Cardiac muscle cell (in vitro differentiated cells and primary cell): ENCODE measurements at regions not wholly inside any gene's neighbourhood (a gene's known extent, or its start where the extent isn't known, plus 50 kb on each side); places are given as distances from the start of the nearest gene placed in this dataset.

Experiments
- DNase-seq, 2 donors: peaks; one replicate each; pipeline versions ENCODE4 v3.0.0 to v3.0.0-alpha.2; 2010 to 2017; ENCODE audit warnings: low read depth in 1 of 2, low spot score in 1 of 2
- H3K27ac ChIP-seq: fragments of 200-600 bp; sonication (generic); 2 replicates; pipeline ENCODE4 v1.5.1; 2016
- H3K27me3 ChIP-seq: fragments of 200-600 bp; sonication (generic); 2 replicates; pipeline ENCODE4 v1.6.0; 2016; ENCODE audit warnings: control low read depth
- H3K36me3 ChIP-seq: fragments of 200-600 bp; sonication (generic); 2 replicates; pipeline ENCODE4 v1.5.1; 2016; ENCODE audit warnings: control low read depth
- H3K4me1 ChIP-seq: fragments of 200-600 bp; sonication (generic); 2 replicates; pipeline ENCODE4 v1.8.1; 2017; ENCODE audit warnings: low read depth, mild to moderate bottlenecking, mixed run types
- H3K4me3 ChIP-seq: fragments of 200-600 bp; sonication (generic); 2 replicates; pipeline ENCODE4 v1.5.1; 2016; ENCODE audit warnings: mild to moderate bottlenecking
- H3K9me3 ChIP-seq: fragments of 200-600 bp; sonication (generic); 2 replicates; pipeline ENCODE4 v1.5.1; 2017; ENCODE audit warnings: low read depth, mild to moderate bottlenecking, control low read depth
- TF ChIP-seq, protein P1 (sequence below): IDR thresholded peaks from 2 replicates; pipeline ENCODE4 v1.5.1; 2012; ENCODE audit warnings: low read depth, mild to moderate bottlenecking, low read length

DNA sequence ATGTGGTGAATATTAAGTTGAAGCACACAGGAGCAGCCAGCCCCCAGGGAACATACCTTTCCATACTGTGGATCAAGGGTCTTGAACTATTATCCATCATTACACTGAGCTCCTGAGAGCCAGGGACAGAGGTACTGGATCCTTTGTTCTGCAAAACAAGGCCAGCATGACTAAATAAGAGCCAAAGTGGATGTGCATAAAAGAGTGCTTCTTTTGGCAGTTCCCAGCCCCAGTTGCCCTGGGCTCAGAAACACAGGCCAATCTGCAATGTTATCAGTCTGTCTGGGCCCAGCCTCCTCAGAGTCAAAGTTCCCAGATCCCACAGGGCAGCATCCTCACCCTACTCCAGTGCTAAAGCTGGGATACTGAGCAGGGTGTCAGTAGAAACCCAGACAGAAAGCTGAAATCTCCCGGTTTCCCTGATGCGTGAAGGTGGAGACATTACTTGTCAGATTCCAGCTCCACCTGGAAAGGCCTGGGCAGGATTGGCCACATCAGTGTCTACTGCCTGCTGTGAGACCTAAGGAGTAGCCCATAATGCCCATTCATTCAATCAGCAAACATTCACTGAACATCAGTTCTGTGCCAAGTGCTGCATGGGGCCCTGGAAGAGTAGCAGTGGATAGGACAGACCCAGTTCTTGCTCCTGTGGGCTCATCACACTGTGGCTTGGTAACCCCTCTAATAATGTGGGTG lies 342.7 kb downstream of the CXCL12 start:
- no peak for DNase-seq
- Histone ChIP-seq H3K36me3 (no peaks in the 10 kb centered on the region), H3K4me3 (no peak overlapping the region), H3K4me1 (no peaks in the 10 kb centered on the region), H3K27ac (no peak overlapping the region), H3K27me3 (no peaks in the 10 kb centered on the region), H3K9me3 (no peaks in the 10 kb centered on the region)
- TF ChIP-seq, protein P1, sequence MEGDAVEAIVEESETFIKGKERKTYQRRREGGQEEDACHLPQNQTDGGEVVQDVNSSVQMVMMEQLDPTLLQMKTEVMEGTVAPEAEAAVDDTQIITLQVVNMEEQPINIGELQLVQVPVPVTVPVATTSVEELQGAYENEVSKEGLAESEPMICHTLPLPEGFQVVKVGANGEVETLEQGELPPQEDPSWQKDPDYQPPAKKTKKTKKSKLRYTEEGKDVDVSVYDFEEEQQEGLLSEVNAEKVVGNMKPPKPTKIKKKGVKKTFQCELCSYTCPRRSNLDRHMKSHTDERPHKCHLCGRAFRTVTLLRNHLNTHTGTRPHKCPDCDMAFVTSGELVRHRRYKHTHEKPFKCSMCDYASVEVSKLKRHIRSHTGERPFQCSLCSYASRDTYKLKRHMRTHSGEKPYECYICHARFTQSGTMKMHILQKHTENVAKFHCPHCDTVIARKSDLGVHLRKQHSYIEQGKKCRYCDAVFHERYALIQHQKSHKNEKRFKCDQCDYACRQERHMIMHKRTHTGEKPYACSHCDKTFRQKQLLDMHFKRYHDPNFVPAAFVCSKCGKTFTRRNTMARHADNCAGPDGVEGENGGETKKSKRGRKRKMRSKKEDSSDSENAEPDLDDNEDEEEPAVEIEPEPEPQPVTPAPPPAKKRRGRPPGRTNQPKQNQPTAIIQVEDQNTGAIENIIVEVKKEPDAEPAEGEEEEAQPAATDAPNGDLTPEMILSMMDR = no peak

DNA sequence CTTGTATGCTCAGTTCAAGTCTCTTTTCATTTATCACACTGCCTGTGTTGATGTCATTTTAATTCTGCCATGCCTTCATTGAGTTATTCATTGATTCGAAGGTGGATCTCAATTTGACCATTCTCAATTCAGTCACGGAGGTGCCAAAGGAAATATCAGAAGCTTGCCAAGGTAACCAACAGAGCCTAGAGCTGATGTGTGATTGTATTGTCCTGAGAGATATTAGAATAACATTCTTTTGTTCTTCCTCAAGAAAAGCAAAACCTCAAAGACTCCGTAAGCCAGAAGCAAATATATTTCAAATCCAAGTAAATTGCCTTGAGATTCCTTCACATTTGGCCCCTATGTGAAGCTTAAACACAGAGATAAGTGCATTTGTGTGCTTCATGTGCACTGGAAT lies 345.3 kb downstream of the CXCL12 start:
- DNase-seq = peak in 1 of 2 donors; percentile 35
- no peaks in the 10 kb centered on the region for H3K9me3 ChIP-seq
- no peak overlapping the region for H3K4me3 ChIP-seq
- H3K27me3 ChIP-seq = no peaks in the 10 kb centered on the region
- TF ChIP-seq, protein P1 = no peak
- H3K27ac ChIP-seq = no peak overlapping the region
- H3K36me3 ChIP-seq = no peaks in the 10 kb centered on the region
- no peaks in the 10 kb centered on the region for H3K4me1 ChIP-seq

DNA sequence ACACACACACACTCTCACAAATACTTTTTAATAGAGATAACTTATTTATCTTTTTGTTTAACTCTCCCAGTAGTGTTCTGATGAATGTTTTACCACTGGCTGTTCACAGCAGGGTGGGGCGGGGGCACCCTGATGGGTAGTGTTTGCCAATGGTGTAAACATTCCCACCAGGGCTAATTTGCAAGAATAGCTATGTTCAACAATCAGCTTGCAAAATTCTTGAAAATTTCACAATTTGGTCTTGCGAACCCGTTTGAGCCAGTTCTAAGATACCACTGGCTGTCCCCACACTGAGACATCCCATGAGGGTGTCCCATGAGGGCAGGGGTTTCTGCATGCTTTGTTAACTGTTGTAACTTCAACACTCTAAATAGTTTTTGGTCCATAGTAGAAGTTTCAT lies 348.5 kb downstream of the CXCL12 start:
- TF ChIP-seq, protein P1 = no peak
- Histone ChIP-seq H3K9me3 (no peaks in the 10 kb centered on the region), H3K4me3 (no peak overlapping the region), H3K27ac (no peak overlapping the region), H3K27me3 (no peaks in the 10 kb centered on the region), H3K4me1 (no peaks in the 10 kb centered on the region), H3K36me3 (no peaks in the 10 kb centered on the region)
- DNase-seq = no peak

DNA sequence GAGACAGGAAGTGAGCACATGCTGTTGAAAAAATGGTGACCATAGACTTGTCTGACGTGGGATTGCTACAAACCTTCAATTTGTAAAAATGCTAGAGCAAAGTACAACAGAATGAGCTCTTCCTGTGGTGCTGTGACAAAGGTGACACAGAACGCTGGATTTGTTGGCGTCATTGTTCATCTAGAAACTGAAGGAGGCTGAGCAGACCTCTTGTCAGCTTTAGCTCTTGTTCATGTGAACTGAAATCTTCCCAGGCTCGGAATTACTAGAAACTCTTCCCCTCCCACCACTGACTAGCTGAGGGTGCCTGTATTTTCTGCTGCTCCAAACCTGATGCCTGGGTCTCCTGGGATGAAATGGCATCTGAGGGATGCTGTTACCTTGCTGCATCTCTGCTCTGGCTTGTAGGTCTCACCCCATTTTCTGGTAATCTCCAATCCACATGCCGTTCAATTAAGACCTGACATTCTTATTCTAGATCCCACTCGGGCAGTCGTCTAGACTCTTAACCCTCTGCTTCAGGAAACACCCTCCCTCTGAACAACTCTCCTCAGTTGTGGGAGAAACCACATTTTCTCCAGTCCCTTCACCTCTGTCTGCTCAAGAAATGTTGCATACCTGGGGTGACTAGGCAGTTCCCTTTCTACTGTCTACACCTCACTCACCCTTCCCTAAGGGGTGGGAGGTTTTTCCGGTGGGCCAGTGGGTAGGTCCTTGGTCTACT lies 349.3 kb downstream of the CXCL12 start:
- H3K36me3 ChIP-seq = no peaks in the 10 kb centered on the region
- no peak for DNase-seq
- no peaks in the 10 kb centered on the region for H3K4me1 ChIP-seq
- H3K27ac ChIP-seq = no peak overlapping the region
- TF ChIP-seq, protein P1 = no peak
- H3K4me3 ChIP-seq = no peak overlapping the region
- H3K27me3 ChIP-seq = no peaks in the 10 kb centered on the region
- H3K9me3 ChIP-seq = no peaks in the 10 kb centered on the region

DNA sequence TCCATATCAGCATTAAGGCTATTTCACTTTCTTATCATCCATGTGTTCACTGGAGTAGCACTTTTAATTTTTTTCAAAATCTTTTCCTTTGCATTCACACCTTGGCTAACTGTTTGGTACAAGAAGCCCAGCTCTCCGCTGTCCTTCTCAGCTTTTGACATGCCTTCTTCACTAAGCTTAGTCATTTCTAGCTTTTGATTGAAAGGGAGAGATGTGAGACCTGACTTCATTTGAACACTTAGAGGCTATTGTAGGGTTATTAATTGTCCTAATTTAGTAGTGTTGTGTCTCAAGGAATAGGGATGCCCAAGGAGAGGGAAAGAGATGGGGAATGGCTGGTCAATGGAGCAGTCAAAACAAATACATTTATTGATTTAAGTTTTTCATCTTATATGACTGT lies 350.0 kb downstream of the CXCL12 start:
- Histone ChIP-seq H3K4me3 (no peak overlapping the region), H3K4me1 (no peaks in the 10 kb centered on the region), H3K27me3 (no peaks in the 10 kb centered on the region), H3K9me3 (no peaks in the 10 kb centered on the region), H3K27ac (no peak overlapping the region), H3K36me3 (no peaks in the 10 kb centered on the region)
- no peak for DNase-seq
- TF ChIP-seq, protein P1 = no peak
